GM19455 (cell line): ENCODE measurements at regions not wholly inside any gene's neighbourhood (a gene's known extent, or its start where the extent isn't known, plus 50 kb on each side); places are given as distances from the start of the nearest gene placed in this dataset.

ENCODE experiments used
- ATAC-seq: cut with Tn5 transposase; IDR thresholded peaks from one replicate; pipeline ENCODE4 v1.9.1; 2021; ENCODE audit not compliant: unreplicated experiment

DNA sequence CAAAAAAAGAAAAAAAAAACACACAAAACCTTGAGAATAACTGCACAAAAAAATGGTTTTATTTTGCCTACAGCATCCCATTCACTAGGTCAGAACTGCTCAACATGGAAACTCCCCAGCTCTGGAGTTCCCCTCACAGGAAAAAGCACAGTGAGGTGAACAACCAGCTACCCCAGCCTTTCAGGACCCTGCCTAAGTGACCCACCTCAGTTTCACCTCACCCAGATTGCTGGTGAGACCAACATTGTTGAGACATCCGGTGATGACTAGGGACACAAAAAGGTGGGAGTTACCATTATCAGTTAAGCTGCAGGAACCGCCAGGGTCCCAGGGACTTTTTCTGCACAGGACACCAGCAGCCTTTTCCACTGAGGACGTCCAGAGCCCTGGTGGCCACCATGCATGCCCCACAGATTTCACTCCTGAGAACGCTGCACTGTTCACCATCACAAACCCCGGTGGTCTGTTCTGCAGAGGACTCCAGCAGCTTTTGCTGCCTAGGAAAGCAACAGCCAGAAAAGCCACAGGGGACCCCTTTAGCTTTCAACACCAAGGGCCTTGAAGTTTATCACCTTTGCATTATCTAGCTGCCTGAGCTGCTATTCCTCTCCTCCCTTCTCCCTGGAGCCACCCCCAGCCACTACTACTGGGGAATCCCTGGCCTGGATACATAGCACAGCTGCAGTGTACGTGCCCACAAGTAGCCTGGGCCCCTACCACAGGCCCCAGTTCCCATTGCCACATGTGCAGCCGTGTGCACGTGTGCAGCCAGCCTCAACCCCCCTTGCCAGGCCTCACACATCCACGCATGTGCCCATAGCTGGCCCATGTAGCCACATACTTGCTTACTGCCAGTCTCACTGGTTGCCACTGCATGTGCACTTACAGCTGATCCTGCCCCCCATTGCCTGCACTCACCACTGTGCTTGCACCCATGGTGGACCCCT lies 62.5 kb upstream of the FAR2 start:
- no peak for ATAC-seq

DNA sequence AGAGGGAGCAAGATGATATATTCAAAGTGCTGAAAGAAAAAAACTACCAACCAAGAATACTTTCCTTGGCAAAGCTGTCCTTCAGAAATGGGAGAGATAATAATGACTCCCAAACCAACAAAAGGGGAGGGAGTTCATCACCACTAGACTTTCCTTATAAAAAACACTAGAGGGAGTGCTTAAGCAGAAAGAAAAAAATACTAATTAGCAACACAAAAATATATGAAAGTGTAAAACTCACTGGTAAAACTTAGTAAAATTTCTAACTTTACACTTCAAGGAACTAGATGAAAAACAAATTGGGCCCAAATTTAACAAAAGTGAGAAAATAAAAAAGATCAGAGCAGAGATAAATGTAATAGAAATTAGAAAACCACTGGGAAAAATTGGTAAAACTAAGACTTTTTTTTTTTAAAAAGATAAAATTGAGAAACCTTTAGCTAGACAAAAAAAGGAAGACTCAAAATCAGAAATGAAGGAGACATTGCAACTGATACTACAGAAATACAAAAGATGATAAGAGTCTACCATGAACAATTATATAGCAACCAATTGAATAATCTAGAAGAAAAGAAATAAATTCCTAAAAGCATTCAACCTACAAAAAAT lies 60.4 kb upstream of the FAR2 start:
- no peak for ATAC-seq
